WI38 (cell line): ENCODE measurements at regions not wholly inside any gene's neighbourhood (a gene's known extent, or its start where the extent isn't known, plus 50 kb on each side); places are given as distances from the start of the nearest gene placed in this dataset.

Experiments used
- H3K4me3 ChIP-seq: 2 replicates; pipeline ENCODE4 v1.5.1; 2011; ENCODE audit warnings: low read depth, mild to moderate bottlenecking, control low read depth, low read length
- TF ChIP-seq, protein P1 (sequence below): IDR thresholded peaks from 2 replicates; pipeline ENCODE4 v1.5.1; 2012; ENCODE audit warnings: low read depth, mild to moderate bottlenecking, control low read depth, low read length

DNA sequence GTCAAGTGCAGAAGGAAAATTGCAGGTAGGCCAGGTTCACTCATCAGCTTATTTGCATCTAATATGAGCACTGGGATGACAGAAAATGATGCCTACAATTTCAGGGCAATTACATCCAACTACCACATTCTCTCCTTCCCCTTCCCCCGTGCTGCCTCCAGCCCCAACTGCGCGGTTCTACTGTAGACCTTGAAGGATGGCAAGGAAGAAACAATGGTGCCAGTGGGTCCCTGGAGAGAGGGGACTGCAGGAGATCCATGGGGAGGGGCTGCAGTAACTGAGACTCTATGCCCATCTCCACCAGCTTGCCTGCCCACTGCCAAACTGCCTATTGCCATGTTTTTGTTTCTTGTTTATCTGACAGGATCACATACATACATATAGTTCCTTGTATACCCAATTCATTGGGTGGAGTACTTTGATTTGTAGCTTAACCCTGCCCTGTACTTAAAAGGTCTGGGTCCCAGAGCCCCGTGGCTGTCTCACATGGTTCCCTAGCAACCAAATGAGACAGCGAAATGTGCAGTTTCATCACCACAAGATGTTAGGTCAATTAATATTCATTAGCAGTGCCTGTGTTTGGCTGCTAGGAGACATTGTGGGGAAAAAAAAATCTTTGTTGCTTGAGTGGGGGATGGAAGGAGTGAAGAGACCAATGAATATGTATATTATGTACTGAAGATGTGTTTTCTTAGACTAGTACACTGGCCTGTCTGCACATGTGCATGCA is 253.5 kb upstream of the PLET1 start:
- no peak overlapping the region for H3K4me3 ChIP-seq
- TF ChIP-seq, protein P1, sequence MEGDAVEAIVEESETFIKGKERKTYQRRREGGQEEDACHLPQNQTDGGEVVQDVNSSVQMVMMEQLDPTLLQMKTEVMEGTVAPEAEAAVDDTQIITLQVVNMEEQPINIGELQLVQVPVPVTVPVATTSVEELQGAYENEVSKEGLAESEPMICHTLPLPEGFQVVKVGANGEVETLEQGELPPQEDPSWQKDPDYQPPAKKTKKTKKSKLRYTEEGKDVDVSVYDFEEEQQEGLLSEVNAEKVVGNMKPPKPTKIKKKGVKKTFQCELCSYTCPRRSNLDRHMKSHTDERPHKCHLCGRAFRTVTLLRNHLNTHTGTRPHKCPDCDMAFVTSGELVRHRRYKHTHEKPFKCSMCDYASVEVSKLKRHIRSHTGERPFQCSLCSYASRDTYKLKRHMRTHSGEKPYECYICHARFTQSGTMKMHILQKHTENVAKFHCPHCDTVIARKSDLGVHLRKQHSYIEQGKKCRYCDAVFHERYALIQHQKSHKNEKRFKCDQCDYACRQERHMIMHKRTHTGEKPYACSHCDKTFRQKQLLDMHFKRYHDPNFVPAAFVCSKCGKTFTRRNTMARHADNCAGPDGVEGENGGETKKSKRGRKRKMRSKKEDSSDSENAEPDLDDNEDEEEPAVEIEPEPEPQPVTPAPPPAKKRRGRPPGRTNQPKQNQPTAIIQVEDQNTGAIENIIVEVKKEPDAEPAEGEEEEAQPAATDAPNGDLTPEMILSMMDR: no peak

DNA sequence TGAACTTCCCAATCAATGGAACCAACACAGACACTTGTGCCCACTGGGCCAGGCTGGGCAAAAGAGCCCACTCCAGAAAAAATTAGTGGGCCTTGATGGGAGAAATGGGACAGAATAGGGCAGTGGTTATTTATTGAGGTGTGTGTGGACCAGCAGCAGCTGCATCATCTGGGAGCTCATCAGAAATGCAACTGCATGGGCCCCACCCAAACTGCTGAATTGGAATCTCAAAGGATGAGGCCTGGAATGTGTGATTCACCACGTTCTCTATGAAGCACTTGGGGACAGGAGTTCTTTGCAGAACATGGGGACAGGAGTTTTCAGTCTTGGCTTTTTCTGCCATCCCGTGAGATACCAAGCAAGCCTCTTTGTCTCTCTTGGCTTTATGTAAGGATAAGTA is 255.6 kb upstream of the PLET1 start:
- no peak overlapping the region for H3K4me3 ChIP-seq
- TF ChIP-seq, protein P1: no peak

DNA sequence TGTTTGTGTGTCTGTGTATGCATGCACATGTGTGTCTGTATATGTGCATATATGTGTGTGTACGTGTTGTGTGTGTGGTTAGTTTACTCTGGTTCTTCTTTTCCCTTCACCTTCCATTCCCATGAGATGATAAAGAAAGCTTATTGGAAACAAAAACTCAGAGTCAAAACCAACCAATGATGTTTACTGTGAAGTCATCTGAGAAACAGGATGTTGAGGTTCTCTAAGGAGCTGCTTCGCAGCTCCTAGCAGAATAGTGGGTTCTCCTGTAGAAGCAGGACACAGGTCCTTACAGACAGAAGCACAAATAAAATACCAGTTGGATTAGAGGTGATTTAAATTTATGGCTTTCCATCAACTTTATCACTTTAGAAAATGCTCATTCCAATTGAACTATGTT is 256.1 kb upstream of the PLET1 start:
- no peak overlapping the region for H3K4me3 ChIP-seq
- TF ChIP-seq, protein P1: no peak

DNA sequence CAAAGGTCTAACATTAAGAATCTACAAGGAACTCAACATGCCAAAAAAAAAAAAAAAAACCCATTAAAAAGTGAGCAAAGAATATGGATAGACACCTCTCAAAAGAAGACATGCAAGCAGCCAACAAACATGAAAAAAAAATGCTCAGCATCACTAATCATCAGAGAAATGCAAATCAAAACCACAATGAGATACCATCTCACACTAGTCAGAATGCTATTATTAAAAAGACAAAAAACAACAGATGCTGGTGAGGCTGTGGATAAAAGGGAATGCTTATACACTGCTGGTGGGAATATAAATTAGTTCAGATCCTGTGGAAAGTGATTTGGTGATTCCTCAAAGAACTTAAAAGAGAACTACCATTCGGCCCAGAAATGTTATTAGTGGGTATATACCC is 257.7 kb upstream of the PLET1 start:
- H3K4me3 ChIP-seq: no peak overlapping the region
- TF ChIP-seq, protein P1: no peak

DNA sequence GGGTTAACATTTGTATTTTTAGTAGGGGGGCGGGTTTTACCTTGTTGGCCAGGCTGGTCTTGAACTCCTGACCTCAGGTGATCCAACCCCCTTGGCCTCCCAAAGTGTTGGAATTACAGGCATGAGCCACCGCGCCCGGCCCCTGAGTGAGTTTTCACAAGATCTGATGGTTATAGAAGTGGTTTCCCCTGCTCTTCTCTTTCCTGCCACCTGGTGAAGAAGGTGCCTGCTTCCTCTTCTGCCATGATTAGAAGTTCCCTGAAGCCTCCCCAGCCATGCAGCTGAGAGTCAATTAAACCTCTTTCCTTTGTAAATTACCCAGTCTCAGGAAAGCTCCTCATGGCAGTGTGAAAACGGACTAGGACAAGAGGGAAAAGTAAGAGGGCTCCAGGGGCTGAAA is 259.1 kb upstream of the PLET1 start:
- TF ChIP-seq, protein P1: no peak
- no peak overlapping the region for H3K4me3 ChIP-seq

DNA sequence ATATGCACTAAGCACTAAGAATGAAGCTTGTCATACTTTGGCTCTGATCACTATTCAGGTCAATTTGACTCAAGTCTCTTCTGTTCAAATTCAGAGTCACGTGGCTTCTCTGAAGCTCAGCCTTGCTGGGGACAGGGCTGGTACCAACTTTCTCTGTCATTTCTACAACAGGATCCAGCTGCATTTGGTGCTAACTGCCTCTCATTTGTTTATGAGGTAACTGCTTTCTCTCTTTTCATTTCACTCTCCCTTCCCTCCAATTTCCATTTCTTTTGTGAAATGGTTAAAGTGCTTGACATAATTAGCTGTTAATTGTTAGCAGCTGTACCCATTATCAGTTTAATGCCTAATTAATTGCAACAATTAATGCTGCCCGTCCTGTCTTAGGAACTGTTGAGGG is 259.7 kb upstream of the PLET1 start:
- TF ChIP-seq, protein P1: no peak
- H3K4me3 ChIP-seq: no peak overlapping the region

DNA sequence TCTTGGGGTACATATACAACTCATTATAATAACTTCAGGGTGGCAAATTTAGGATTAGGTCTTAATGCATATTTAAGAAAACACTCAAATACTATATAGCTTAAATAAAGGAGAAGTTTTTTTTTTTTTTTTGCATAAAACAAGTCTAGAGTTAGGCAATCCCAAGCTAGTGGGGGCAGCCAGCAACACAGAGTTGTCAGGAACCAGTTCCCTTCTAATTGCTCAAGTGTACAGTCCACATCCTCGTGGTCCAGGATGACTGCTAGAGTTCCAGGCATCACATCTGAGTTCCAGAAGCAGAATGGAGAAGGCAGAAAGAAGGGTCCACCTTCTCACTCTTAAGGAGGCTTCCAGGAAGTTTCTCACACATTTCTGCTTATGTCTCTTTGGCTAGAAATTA is 261.9 kb upstream of the PLET1 start:
- TF ChIP-seq, protein P1: no peak
- no peak overlapping the region for H3K4me3 ChIP-seq
